WTC11 (cell line): ENCODE measurements at regions not wholly inside any gene's neighbourhood (a gene's known extent, or its start where the extent isn't known, plus 50 kb on each side); places are given as distances from the start of the nearest gene placed in this dataset.

ENCODE experiments used
- ATAC-seq: fragments of 200-7000 bp; cut with Tn5 transposase; 2 replicates; pipeline ENCODE4 v1.10.0; 2021; ENCODE audit warnings: mild to moderate bottlenecking, moderate library complexity
- CTCF ChIA-PET: fragments of 300-600 bp; sonication (Branson Sonifier 250); formaldehyde crosslinking; loops from one replicate; lab custom pipeline; 2021; ENCODE audit warnings: antibody characterized with exemption; lab: Charles Lee
- POLR2A ChIA-PET: fragments of 350-600 bp; sonication (Branson Sonifier 250); formaldehyde crosslinking; loops from one replicate; lab custom pipeline; 2021; ENCODE audit warnings: antibody characterized with exemption; lab: Charles Lee
- DNase-seq: peaks from one replicate; pipeline ENCODE4 v3.0.0; 2021; ENCODE audit warnings: low spot score
- H3K27ac Mint-ChIP-seq: 2 replicates; pipeline ENCODE4 v1.8.0; 2021; ENCODE audit warnings: mixed read lengths
- H3K27me3 Mint-ChIP-seq: 2 replicates; pipeline ENCODE4 v1.8.0; 2021; ENCODE audit warnings: low read depth, mild to moderate bottlenecking, moderate library complexity, mixed read lengths
- H3K36me3 Mint-ChIP-seq: 2 replicates; pipeline ENCODE4 v1.8.0; 2021; ENCODE audit warnings: mixed read lengths
- H3K4me1 Mint-ChIP-seq: 2 replicates; pipeline ENCODE4 v1.8.0; 2022; ENCODE audit warnings: mixed read lengths
- H3K4me3 Mint-ChIP-seq: 2 replicates; pipeline ENCODE4 v1.8.0; 2021; ENCODE audit warnings: mild to moderate bottlenecking, moderate library complexity, mixed read lengths
- H3K9me3 Mint-ChIP-seq: 2 replicates; pipeline ENCODE4 v1.8.0; 2021; ENCODE audit warnings: mixed read lengths
- CREB1 ChIP-seq: sonication (generic); formaldehyde crosslinking; IDR thresholded peaks from 2 replicates; pipeline ENCODE4 v1.8.0; 2023; ENCODE audit warnings: mild to moderate bottlenecking, missing genetic modification reagents
- E2F1 ChIP-seq: sonication (generic); formaldehyde crosslinking; IDR thresholded peaks from 2 replicates; pipeline ENCODE4 v1.8.0; 2022; ENCODE audit warnings: mild to moderate bottlenecking, missing genetic modification reagents
- E2F4 ChIP-seq: sonication (generic); formaldehyde crosslinking; IDR thresholded peaks from 2 replicates; pipeline ENCODE4 v1.8.1; 2022; ENCODE audit warnings: low read depth, mild to moderate bottlenecking, moderate library complexity, missing genetic modification reagents, borderline replicate concordance
- E2F5 ChIP-seq: sonication (generic); formaldehyde crosslinking; IDR thresholded peaks from 2 replicates; pipeline ENCODE4 v1.8.1; 2022; ENCODE audit warnings: mild to moderate bottlenecking, moderate library complexity, missing genetic modification reagents
- ERG ChIP-seq: fragments of 250-450 bp; sonication (Bioruptor Pico); IDR thresholded peaks from 2 replicates; pipeline ENCODE4 v1.8.0; 2021; ENCODE audit warnings: mild to moderate bottlenecking
- ESRRA ChIP-seq: sonication (generic); formaldehyde crosslinking; IDR thresholded peaks from 2 replicates; pipeline ENCODE4 v1.8.1; 2022; ENCODE audit warnings: mild to moderate bottlenecking, missing genetic modification reagents, borderline replicate concordance
- FOXP1 ChIP-seq: sonication (generic); formaldehyde crosslinking; IDR thresholded peaks from 2 replicates; pipeline ENCODE4 v1.8.0; 2022; ENCODE audit warnings: missing genetic modification reagents, mild to moderate bottlenecking, moderate library complexity, borderline replicate concordance
- GTF2I ChIP-seq: fragments of 250-450 bp; sonication (Bioruptor Pico); conservative IDR thresholded peaks from 2 replicates; pipeline ENCODE4 v1.4.0; 2021; ENCODE audit warnings: mild to moderate bottlenecking
- NR2C2 ChIP-seq: sonication (generic); formaldehyde crosslinking; IDR thresholded peaks from 2 replicates; pipeline ENCODE4 v1.8.0; 2022; ENCODE audit warnings: mild to moderate bottlenecking, missing genetic modification reagents
- USF2 ChIP-seq: sonication (generic); formaldehyde crosslinking; IDR thresholded peaks from 2 replicates; pipeline ENCODE4 v1.8.1; 2023; ENCODE audit warnings: mild to moderate bottlenecking, missing genetic modification reagents, moderate library complexity
- ZNF263 ChIP-seq: sonication (generic); formaldehyde crosslinking; IDR thresholded peaks from 2 replicates; pipeline ENCODE4 v1.8.1; 2022; ENCODE audit warnings: low read depth, mild to moderate bottlenecking, moderate library complexity, missing genetic modification reagents
- ZNF512 ChIP-seq: sonication (generic); formaldehyde crosslinking; IDR thresholded peaks from 2 replicates; pipeline ENCODE4 v1.8.1; 2022; ENCODE audit warnings: missing genetic modification reagents, borderline replicate concordance
- ZNF532 ChIP-seq: fragments of 250-450 bp; sonication (Bioruptor Pico); IDR thresholded peaks from 2 replicates; pipeline ENCODE4 v1.9.0; 2021; ENCODE audit warnings: mild to moderate bottlenecking, borderline replicate concordance
- ZNF671 ChIP-seq: fragments of 250-450 bp; sonication (Bioruptor Pico); IDR thresholded peaks from 2 replicates; pipeline ENCODE4 v1.8.0; 2021; ENCODE audit warnings: mild to moderate bottlenecking

- TF ChIP-seq ZNF512 (CRISPR knock-in tag) (no peak), CREB1 (no peak), ZNF671 (CRISPR knock-in tag) (no peak), ZNF263 (CRISPR knock-in tag) (no peak), ZNF532 (CRISPR knock-in tag) (no peak)
- TF ChIP-seq, all 79 proteins: peak for 0
Measured at GRCh38 chr2:8277921-8278571, 403.8 kb upstream of the ID2 start (continued).

GRCh38 chr2:8278709-8279354 is 403.0 kb upstream of the ID2 start:
- peaks cover 2% of the 10 kb centered on the region for H3K9me3 Mint-ChIP-seq
- H3K27ac Mint-ChIP-seq, result no peak overlapping the region
- no peaks in the 10 kb centered on the region; the same call in 1 of the 2 replicates for H3K27me3 Mint-ChIP-seq
- ChIA-PET CTCF (no interaction called here), POLR2A (interaction anchor here (0.7 kb wide), 1 partner anchor 816 kb away, joined by 3 read pairs; no protein-coding TSS in a partner anchor)
- H3K36me3 Mint-ChIP-seq, result no peaks in the 10 kb centered on the region
- no peak for DNase-seq
- H3K4me1 Mint-ChIP-seq, result peaks cover 11% of the 10 kb centered on the region
- no peak overlapping the region for H3K4me3 Mint-ChIP-seq
- no peak for ATAC-seq
- TF ChIP-seq FOXP1 (CRISPR knock-in tag), result no peak
- TF ChIP-seq E2F1 (CRISPR knock-in tag), result no peak
- no peak for TF ChIP-seq ESRRA (CRISPR knock-in tag)

- H3K4me1 Mint-ChIP-seq, result peaks cover 17% of the 10 kb centered on the region
- CTCF ChIA-PET, result no interaction called here
- POLR2A ChIA-PET, result no interaction called here
- no peak for ATAC-seq
- H3K27me3 Mint-ChIP-seq, result no peaks in the 10 kb centered on the region; the same call in 1 of the 2 replicates
- DNase-seq, result no peak
- no peaks in the 10 kb centered on the region; the same call in 1 of the 2 replicates for H3K9me3 Mint-ChIP-seq
- H3K27ac Mint-ChIP-seq, result no peak overlapping the region
- H3K4me3 Mint-ChIP-seq, result no peak overlapping the region
- H3K36me3 Mint-ChIP-seq, result no peaks in the 10 kb centered on the region
- no peak for TF ChIP-seq NR2C2 (CRISPR knock-in tag)
- TF ChIP-seq E2F1 (CRISPR knock-in tag), result no peak
- TF ChIP-seq USF2, result no peak
- no peak for TF ChIP-seq ERG (CRISPR knock-in tag)
- TF ChIP-seq ZNF263 (CRISPR knock-in tag), result no peak
- no peak for TF ChIP-seq E2F5 (CRISPR knock-in tag)
- no peak for TF ChIP-seq E2F4 (CRISPR knock-in tag)
- no peak for TF ChIP-seq GTF2I (CRISPR knock-in tag)
Measured at GRCh38 chr2:8279506-8279905, 402.4 kb upstream of the ID2 start.
